HG03520 (cell line): ENCODE measurements at regions not wholly inside any gene's neighbourhood (a gene's known extent, or its start where the extent isn't known, plus 50 kb on each side); places are given as distances from the start of the nearest gene placed in this dataset.

ENCODE experiments used
- ATAC-seq: cut with Tn5 transposase; IDR thresholded peaks from one replicate; pipeline ENCODE4 v1.9.1; 2021; ENCODE audit warnings: mild to moderate bottlenecking, moderate library complexity; ENCODE audit not compliant: unreplicated experiment

- no peak for ATAC-seq
These were observed 137.8 kb upstream of the SPACA1 start for GRCh38 chr6:87909849-87910248.

- no peak for ATAC-seq
These were observed 138.4 kb upstream of the SPACA1 start for GRCh38 chr6:87908978-87909811.

- ATAC-seq: no peak
These were observed 140.1 kb upstream of the SPACA1 start for GRCh38 chr6:87907521-87907920.

- ATAC-seq: peak; percentile 81
These were observed 142.5 kb upstream of the SPACA1 start for GRCh38 chr6:87905101-87905641.

- ATAC-seq: no peak
These were observed 143.6 kb upstream of the SPACA1 start for GRCh38 chr6:87904011-87904410.

GRCh38 chr6:87903323-87903722 is 144.3 kb upstream of the SPACA1 start:
- ATAC-seq: no peak

- no peak for ATAC-seq
These were observed 145.3 kb upstream of the SPACA1 start for GRCh38 chr6:87902383-87902782.

- ATAC-seq: no peak
These were observed 146.0 kb upstream of the SPACA1 start for GRCh38 chr6:87901613-87902012.

- no peak for ATAC-seq
These were observed 147.4 kb upstream of the SPACA1 start for GRCh38 chr6:87900160-87900698.

GRCh38 chr6:87899499-87900147 is 148.0 kb upstream of the SPACA1 start:
- no peak for ATAC-seq

GRCh38 chr6:87897663-87898062 is 150.0 kb upstream of the SPACA1 start:
- no peak for ATAC-seq

GRCh38 chr6:87897013-87897412 is 150.6 kb upstream of the SPACA1 start:
- ATAC-seq: no peak

GRCh38 chr6:87887266-87887665 is 160.4 kb upstream of the SPACA1 start:
- ATAC-seq: no peak

GRCh38 chr6:87884203-87884602 is 163.4 kb upstream of the SPACA1 start:
- no peak for ATAC-seq

- ATAC-seq: no peak
These were observed 166.2 kb upstream of the SPACA1 start for GRCh38 chr6:87881342-87881895.

GRCh38 chr6:87879132-87879861 is 168.3 kb upstream of the SPACA1 start:
- ATAC-seq: no peak

- ATAC-seq: no peak
These were observed 171.9 kb upstream of the SPACA1 start for GRCh38 chr6:87875781-87876180.

GRCh38 chr6:87873556-87873955 is 171.5 kb upstream of the AKIRIN2 start:
- no peak for ATAC-seq

- ATAC-seq: no peak
These were observed 168.5 kb upstream of the AKIRIN2 start for GRCh38 chr6:87870556-87870955.

- no peak for ATAC-seq
These were observed 167.3 kb upstream of the AKIRIN2 start for GRCh38 chr6:87869064-87869905.
